ENCODE measurements at regions not wholly inside any gene's neighbourhood (a gene's known extent, or its start where the extent isn't known, plus 50 kb on each side); places are given as distances from the start of the nearest gene placed in this dataset.

GRCh38 chr3:14324224-14324944 lies 78.0 kb upstream of the SLC6A6 start:
- TF ChIP-seq POLR2A (IDR thresholded peaks at IDR 0.05): no peak
- TF ChIP-seq POLR2AphosphoS5 (IDR thresholded peaks at IDR 0.05): no peak

All from breast epithelium (tissue), 3 donors.